Caco-2 (cell line): ENCODE measurements at regions not wholly inside any gene's neighbourhood (a gene's known extent, or its start where the extent isn't known, plus 50 kb on each side); places are given as distances from the start of the nearest gene placed in this dataset.

Experiments used
- BruUV-seq: library from RNA; stranded (reverse); fragments of 400-500 nt; replicated peaks from 2 replicates; lab custom pipeline; 2021; lab: Mats Ljungman, UMichigan
- CTCF ChIA-PET: fragments of 300-600 bp; sonication (Branson Sonifier 250); formaldehyde crosslinking; loops from one replicate; lab custom pipeline; 2022; ENCODE audit warnings: antibody characterized with exemption; lab: Charles Lee
- POLR2A ChIA-PET: fragments of 300-600 bp; sonication (Branson Sonifier 250); formaldehyde crosslinking; loops from one replicate; lab custom pipeline; 2022; ENCODE audit warnings: antibody characterized with exemption; lab: Charles Lee
- DNase-seq, 2 experiments: peaks; one replicate each; pipeline versions ENCODE4 v3.0.0 to v3.0.0-alpha.2; 2020 to 2022
- H3K27me3 ChIP-seq: replicated peaks from 2 replicates; pipeline ENCODE4 v1.6.0; 2011; ENCODE audit warnings: low read length; ENCODE audit not compliant: control insufficient read depth, insufficient read depth
- H3K36me3 ChIP-seq: 2 replicates; pipeline ENCODE4 v1.5.1; 2011; ENCODE audit warnings: low read length; ENCODE audit not compliant: control insufficient read depth, insufficient read depth
- H3K4me1 ChIP-seq: fragments of 250-450 bp; sonication (Bioruptor Pico); 2 replicates; pipeline ENCODE4 v1.5.1; 2020; ENCODE audit warnings: mild to moderate bottlenecking
- H3K4me3 ChIP-seq: 2 replicates; pipeline ENCODE4 v1.5.1; 2011; ENCODE audit warnings: low read depth, mild to moderate bottlenecking, control low read depth, low read length
- H3K9me3 ChIP-seq: fragments of 250-450 bp; sonication (Bioruptor Pico); 2 replicates; pipeline ENCODE4 v1.5.1; 2020; ENCODE audit warnings: mild to moderate bottlenecking, moderate library complexity
- H3K27ac Mint-ChIP-seq: one replicate; pipeline ENCODE4 v1.8.0; 2022; ENCODE audit warnings: mixed read lengths; ENCODE audit not compliant: unreplicated experiment
- H3K27me3 Mint-ChIP-seq: one replicate; pipeline ENCODE4 v1.8.0; 2022; ENCODE audit warnings: mixed read lengths; ENCODE audit not compliant: insufficient read depth, unreplicated experiment
- H3K36me3 Mint-ChIP-seq: one replicate; pipeline ENCODE4 v1.8.0; 2022; ENCODE audit warnings: mild to moderate bottlenecking, mixed read lengths; ENCODE audit not compliant: insufficient read depth, unreplicated experiment
- H3K4me1 Mint-ChIP-seq: one replicate; pipeline ENCODE4 v1.8.0; 2022; ENCODE audit warnings: low read depth, mixed read lengths; ENCODE audit not compliant: unreplicated experiment
- H3K4me3 Mint-ChIP-seq: one replicate; pipeline ENCODE4 v1.8.0; 2022; ENCODE audit warnings: mild to moderate bottlenecking, moderate library complexity, mixed read lengths; ENCODE audit not compliant: unreplicated experiment
- H3K9me3 Mint-ChIP-seq: one replicate; pipeline ENCODE4 v1.8.0; 2022; ENCODE audit warnings: mixed read lengths; ENCODE audit not compliant: unreplicated experiment
- intact Hi-C: fragments of 100-400 bp; cut with micrococcal nuclease; formaldehyde crosslinking; loops from one replicate; pipeline ENCODE4 v1.10.0; 2022; ENCODE audit not compliant: unreplicated experiment
- TF ChIP-seq, protein P1 (sequence below), 2 experiments: fragments of 200-600 bp in 1 of 2; IDR thresholded peaks; 1 replicate in 1 of 2; 2 replicates in 1 of 2; pipeline versions ENCODE4 v1.5.1 to v1.8.0; 2011 to 2022; ENCODE audit warnings: antibody characterized with exemption in 1 of 2, control low read depth in 1 of 2, inconsistent platforms in 1 of 2, low read depth in 1 of 2, low read length in 1 of 2, mild to moderate bottlenecking in 1 of 2, moderate library complexity in 1 of 2; ENCODE audit not compliant: insufficient read depth in 1 of 2, severe bottlenecking in 1 of 2, unreplicated experiment in 1 of 2

DNA sequence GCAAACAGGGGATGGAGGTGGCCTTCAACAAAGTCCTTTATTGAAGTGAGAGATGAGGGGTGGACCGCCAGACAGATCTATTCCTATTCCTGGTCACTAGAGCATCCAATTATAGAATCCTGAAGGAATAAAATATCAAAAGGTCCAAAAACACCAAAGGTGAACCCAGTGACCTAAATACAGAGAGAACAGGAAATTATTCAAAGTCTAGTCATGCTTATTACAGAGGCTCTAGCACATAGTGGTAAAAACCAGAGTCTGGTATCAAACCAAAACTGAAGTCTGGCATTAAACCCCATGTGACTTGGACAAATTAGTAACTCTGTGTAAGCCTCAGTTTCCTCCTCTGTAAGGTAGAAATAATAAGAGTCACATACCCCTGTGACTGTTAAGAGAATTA lies 100.5 kb upstream of the SNX2 start:
- Histone ChIP-seq H3K27me3 (no peaks in the 10 kb centered on the region), H3K4me3 (no peak overlapping the region), H3K4me1 (no peaks in the 10 kb centered on the region), H3K36me3 (no peaks in the 10 kb centered on the region), H3K9me3 (no peaks in the 10 kb centered on the region)
- no peak overlapping the region for H3K4me3 Mint-ChIP-seq
- ChIA-PET CTCF (no interaction called here), POLR2A (no interaction called here)
- TF ChIP-seq, protein P1, sequence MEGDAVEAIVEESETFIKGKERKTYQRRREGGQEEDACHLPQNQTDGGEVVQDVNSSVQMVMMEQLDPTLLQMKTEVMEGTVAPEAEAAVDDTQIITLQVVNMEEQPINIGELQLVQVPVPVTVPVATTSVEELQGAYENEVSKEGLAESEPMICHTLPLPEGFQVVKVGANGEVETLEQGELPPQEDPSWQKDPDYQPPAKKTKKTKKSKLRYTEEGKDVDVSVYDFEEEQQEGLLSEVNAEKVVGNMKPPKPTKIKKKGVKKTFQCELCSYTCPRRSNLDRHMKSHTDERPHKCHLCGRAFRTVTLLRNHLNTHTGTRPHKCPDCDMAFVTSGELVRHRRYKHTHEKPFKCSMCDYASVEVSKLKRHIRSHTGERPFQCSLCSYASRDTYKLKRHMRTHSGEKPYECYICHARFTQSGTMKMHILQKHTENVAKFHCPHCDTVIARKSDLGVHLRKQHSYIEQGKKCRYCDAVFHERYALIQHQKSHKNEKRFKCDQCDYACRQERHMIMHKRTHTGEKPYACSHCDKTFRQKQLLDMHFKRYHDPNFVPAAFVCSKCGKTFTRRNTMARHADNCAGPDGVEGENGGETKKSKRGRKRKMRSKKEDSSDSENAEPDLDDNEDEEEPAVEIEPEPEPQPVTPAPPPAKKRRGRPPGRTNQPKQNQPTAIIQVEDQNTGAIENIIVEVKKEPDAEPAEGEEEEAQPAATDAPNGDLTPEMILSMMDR (IDR thresholded peaks at IDR 0.05; ENCODE audit: insufficient read depth in 1 of 2, low read depth in 1 of 2, low read length in 1 of 2, severe bottlenecking in 1 of 2, unreplicated experiment in 1 of 2), result no peak
- BruUV-seq, result no TSS peak
- no peaks in the 10 kb centered on the region for H3K9me3 Mint-ChIP-seq
- H3K36me3 Mint-ChIP-seq, result no peaks in the 10 kb centered on the region
- peaks cover 15% of the 10 kb centered on the region for H3K27me3 Mint-ChIP-seq
- no peaks in the 10 kb centered on the region for H3K4me1 Mint-ChIP-seq
- H3K27ac Mint-ChIP-seq, result no peak overlapping the region
- no peak for DNase-seq
- intact Hi-C loops, result no loop called here

DNA sequence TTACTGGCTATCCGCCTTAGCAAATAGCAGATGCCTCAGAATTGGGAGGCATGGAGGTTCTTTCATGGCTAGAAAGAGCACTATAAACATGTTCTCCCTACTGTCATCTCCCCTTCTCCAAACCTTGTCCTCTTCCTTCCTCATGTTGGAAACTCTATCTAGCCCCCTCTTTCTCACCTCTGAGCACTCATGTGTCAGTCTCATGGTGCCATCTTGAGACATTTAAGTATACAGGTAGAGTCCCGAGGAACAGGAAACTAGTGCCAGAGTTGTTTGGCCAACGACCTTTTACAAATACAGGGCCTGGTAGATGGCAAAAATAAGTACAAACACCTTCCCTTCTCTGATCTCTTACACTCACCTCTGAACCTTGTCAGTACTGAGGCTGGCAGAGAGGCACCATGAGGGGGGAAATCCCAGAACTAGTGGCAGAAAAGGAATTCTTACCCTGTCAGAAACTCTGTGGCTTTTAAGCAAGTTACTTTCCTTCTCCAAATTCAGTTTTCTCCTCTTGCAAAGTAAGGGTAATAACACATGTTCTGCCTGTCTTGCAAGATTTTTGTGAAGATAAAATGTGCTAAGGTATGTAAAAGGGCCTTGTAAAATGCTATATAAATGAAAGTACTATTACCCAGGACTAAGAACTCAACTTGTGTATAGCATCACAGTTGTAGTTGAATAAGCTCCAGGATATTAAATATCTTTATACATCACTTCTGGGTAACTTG lies 94.1 kb upstream of the SNX2 start:
- TF ChIP-seq, protein P1 (IDR thresholded peaks at IDR 0.05; ENCODE audit: insufficient read depth in 1 of 2, low read depth in 1 of 2, low read length in 1 of 2, severe bottlenecking in 1 of 2, unreplicated experiment in 1 of 2), result no peak
- POLR2A ChIA-PET, result interaction anchor here (0.6 kb wide), 1 partner anchor 116 kb away, joined by 3 read pairs; no protein-coding TSS in a partner anchor
- Histone ChIP-seq H3K27me3 (no peaks in the 10 kb centered on the region), H3K4me3 (no peak overlapping the region), H3K36me3 (no peaks in the 10 kb centered on the region), H3K4me1 (0 out of 2 replicates have a peak, but pooled peaks cover 7% of the 10 kb centered on the region), H3K9me3 (no peaks in the 10 kb centered on the region)
- Mint-ChIP-seq H3K4me1 (no peaks in the 10 kb centered on the region), H3K4me3 (no peak overlapping the region), H3K36me3 (no peaks in the 10 kb centered on the region), H3K27me3 (peaks cover 2% of the 10 kb centered on the region), H3K27ac (no peak overlapping the region), H3K9me3 (no peaks in the 10 kb centered on the region)
- no TSS peak for BruUV-seq
- DNase-seq, result peak in 1 of 2 experiments; percentile 5
- intact Hi-C loops, result loop anchor here (2.0 kb wide), 1 partner anchor 164 kb away; no protein-coding TSS in a partner anchor
- CTCF ChIA-PET, result interaction anchor here (0.7 kb wide), 1 partner anchor 182 kb away, joined by 5 read pairs; no protein-coding TSS in a partner anchor

DNA sequence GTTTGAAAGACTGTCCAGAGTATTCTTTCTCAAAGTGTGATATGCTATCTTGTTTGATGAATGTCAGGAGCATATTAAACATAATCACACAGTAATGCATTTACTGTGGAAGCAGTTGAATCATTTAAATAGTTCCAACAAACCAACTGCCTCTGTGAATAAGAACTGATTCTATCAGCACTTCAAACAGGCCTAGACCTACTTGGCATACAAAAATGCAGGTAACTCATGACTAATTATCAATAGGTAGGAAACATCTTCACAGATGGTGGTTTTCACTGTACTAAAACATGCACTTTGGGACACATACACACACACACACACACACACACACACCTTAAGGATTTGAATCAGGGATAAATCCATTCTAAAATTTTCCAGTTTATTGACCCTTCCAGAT lies 91.2 kb upstream of the SNX2 start:
- CTCF ChIA-PET, result no interaction called here
- intact Hi-C loops, result no loop called here
- BruUV-seq, result no TSS peak

More for the DNA sequence above, 91.2 kb upstream of the SNX2 start:
- Histone ChIP-seq H3K9me3 (peaks cover 7% of the 10 kb centered on the region; the same call in 1 of the 2 replicates), H3K4me3 (no peak overlapping the region), H3K27me3 (no peaks in the 10 kb centered on the region), H3K36me3 (no peaks in the 10 kb centered on the region), H3K4me1 (0 out of 2 replicates have a peak, but pooled peaks cover 7% of the 10 kb centered on the region)
- no peaks in the 10 kb centered on the region for H3K9me3 Mint-ChIP-seq
- no peak for DNase-seq
- H3K4me3 Mint-ChIP-seq, result no peak overlapping the region
- TF ChIP-seq, protein P1 (IDR thresholded peaks at IDR 0.05; ENCODE audit: insufficient read depth in 1 of 2, low read depth in 1 of 2, low read length in 1 of 2, severe bottlenecking in 1 of 2, unreplicated experiment in 1 of 2), result no peak
- H3K36me3 Mint-ChIP-seq, result no peaks in the 10 kb centered on the region
- POLR2A ChIA-PET, result no interaction called here
- no peak overlapping the region for H3K27ac Mint-ChIP-seq
- peaks cover 4% of the 10 kb centered on the region for H3K27me3 Mint-ChIP-seq
- no peaks in the 10 kb centered on the region for H3K4me1 Mint-ChIP-seq
